GM12891 (cell line): ENCODE measurements at regions not wholly inside any gene's neighbourhood (a gene's known extent, or its start where the extent isn't known, plus 50 kb on each side); places are given as distances from the start of the nearest gene placed in this dataset.
"Not testable (repeated sequence)": the region's sequence is repeated elsewhere in the genome, so short reads cannot be mapped to it uniquely, and the experiment has no call there.

Experiments
- DNase-seq: peaks from one replicate; pipeline ENCODE4 v3.0.0; 2011; ENCODE audit warnings: low spot score; ENCODE audit not compliant: insufficient read length
- FAIRE-seq: peaks from 2 replicates; lab custom pipeline; 2011; peaks lifted over from hg19 to GRCh38; lab: Jason Lieb, UNC
- PAX5 ChIP-seq: IDR thresholded peaks from 2 replicates; pipeline ENCODE4 v1.6.1; 2011; ENCODE audit warnings: low read length, moderate library complexity, mild to moderate bottlenecking; ENCODE audit not compliant: insufficient read depth, severe bottlenecking
- POLR2A ChIP-seq: IDR thresholded peaks from 2 replicates; pipeline ENCODE4 v1.6.1; 2011; ENCODE audit warnings: low read depth, low read length, control low read depth
- POLR2AphosphoS5 ChIP-seq: IDR thresholded peaks from 2 replicates; pipeline ENCODE4 v1.6.1; 2011; ENCODE audit warnings: low read depth, low read length, control low read depth
- POU2F2 ChIP-seq: IDR thresholded peaks from 2 replicates; pipeline ENCODE4 v1.6.1; 2011; ENCODE audit warnings: low read depth, mild to moderate bottlenecking, control low read depth, low read length, moderate library complexity
- SPI1 ChIP-seq: IDR thresholded peaks from 2 replicates; pipeline ENCODE4 v1.6.1; 2011; ENCODE audit warnings: low read depth, low read length, control low read depth
- TAF1 ChIP-seq: IDR thresholded peaks from 2 replicates; pipeline ENCODE4 v1.6.1; 2011; ENCODE audit warnings: low read depth, low read length, control low read depth

DNA sequence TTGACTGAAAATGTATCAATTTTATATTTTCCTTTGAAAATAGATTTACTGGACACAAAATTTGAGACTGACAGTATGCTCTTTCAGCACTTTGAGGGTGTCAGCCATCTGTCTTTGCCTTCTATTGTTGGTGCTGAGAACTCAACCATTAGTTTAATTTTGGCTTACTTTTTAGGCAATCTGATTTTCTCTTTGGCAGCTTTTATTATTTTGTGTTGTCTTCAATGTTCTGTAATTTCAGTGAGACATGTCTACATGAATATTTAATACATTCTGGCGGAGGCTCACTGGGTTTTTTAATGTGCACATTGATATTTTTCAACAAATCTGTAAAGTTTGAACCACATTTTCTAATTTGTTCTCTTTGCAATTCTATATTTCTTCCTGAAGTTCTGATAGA, 648.6 kb downstream of the C6orf118 start:
- TF ChIP-seq PAX5 (no peak), POU2F2 (no peak), POLR2A (no peak)
- DNase-seq (no peak), FAIRE-seq (no peak)

DNA sequence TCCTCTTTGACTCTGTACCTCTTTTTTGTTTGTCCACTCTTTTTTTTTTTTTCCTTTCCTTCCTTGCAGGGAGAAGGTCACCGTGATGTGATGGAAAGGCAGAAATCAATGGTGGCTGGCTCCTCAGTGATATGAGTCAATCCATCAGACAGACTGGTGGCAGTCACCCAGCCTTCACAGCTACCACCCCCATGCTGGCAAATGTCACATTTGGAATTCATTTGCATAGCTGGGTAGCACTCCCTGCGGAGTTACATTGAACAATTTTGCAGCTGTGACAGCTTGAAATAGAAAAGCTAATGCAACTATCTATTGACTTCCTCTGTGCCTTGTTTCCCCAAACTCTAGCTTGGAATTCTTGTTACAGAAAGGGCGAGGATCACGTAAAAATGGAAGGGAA, 668.4 kb downstream of the C6orf118 start:
- TF ChIP-seq POLR2A (no peak), SPI1 (no peak), POLR2AphosphoS5 (no peak), POU2F2 (no peak), TAF1 (no peak), PAX5 (no peak)
- DNase-seq (no peak), FAIRE-seq (no peak)

DNA sequence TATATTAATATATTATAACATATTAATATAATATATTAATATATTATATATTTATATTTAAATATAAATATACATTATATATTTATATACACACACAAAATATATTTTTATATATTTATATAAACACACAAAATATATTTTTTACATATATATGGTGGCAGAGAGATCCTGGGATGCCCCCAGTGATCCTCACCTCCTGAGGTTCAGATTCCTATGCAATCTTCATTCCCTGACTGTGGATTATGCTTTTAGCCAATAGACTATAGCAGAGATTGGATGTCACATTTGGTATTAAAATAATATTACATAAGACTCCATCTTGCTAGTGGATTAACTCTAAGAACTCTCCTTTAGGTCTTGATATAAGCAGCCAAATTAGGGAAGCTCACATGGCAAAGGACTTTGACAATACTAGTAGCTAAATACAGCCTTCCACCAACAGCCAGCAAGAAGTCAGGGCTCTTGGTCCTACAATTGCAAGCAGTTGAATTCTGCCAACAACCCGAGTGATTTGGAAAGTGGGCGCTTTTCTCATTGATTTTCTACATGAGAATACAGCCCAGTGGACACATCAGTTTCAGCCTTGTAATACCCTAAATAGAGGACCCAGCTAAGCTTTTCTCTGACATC, 681.0 kb downstream of the C6orf118 start:
- no peak for DNase-seq
- no peak for FAIRE-seq
- TF ChIP-seq SPI1: no peak
- no peak for TF ChIP-seq POU2F2
- no peak for TF ChIP-seq POLR2A
- TF ChIP-seq PAX5: no peak
- no peak for TF ChIP-seq POLR2AphosphoS5
- TF ChIP-seq TAF1: no peak

DNA sequence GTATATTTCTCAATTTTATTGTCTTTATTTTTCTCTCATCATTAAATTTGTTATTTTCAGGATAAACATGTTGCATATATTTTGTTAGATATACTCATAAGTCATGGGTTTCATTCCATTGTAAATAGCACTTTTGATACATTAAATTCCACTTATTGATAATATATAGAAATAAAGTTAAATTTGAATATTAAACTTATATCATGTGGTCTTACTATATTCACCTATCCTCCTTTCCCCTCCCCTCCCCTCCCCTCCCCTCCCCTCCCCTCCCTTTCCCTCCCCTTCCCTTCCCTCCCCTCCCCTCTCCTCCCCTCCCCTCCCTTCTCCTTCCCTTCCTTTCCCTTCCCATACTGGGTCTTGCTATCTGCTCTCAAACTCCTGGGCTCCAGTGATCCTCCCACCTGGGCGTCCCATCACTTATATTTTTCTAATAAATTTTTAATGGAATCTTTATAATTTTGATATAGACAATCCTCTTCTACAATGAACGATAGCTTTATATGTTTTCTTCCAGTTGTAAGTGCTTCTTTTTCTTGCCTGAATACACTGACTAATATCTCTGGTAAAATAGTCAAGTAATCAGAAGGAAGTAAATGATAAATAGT, 692.4 kb downstream of the C6orf118 start:
- TF ChIP-seq SPI1 (no peak), PAX5 (no peak), POU2F2 (no peak), POLR2A (no peak), POLR2AphosphoS5 (no peak), TAF1 (no peak)
- no peak for DNase-seq
- FAIRE-seq: no peak

DNA sequence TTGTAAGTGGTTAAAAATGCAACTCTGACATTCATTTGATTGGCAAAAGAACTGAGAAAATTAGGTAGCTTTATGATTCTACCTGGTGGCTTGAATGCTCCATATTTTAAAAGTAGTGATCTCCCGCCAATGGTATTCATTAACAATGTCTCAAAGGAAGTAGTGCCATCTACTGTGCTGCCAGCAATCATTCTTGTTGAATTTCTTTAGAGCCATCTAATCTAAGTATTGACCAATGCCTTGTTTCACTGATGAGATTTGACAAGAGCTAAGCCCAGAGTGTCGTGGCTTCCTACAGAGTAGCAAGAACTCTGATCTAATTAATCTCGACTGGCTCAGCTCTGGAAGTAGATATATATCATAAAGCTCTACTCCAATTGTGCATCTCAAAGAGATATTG, 696.7 kb downstream of the C6orf118 start:
- no peak for FAIRE-seq
- TF ChIP-seq SPI1: no peak
- no peak for DNase-seq

DNA sequence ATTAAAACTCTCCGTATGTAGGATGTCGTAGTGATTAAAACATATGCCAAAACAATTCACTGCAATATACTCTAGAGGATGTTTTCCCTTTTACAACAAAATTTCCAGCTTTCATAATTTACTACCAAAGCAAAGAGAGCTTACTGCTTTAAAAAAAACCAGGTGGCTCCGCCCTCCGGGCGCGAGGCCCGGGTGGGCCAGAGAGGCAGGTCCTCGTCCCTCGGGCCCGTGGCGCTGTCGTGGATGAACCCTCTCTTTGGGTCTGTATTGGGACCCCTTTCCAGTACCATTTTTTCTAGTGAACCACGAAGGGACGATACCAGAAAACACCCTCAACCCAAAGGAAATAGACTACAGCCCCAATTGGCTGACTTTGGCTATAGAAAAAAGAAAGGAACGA, 698.5 kb downstream of the C6orf118 start:
- not testable (repeated sequence) for DNase-seq
- FAIRE-seq: peak; percentile 95

DNA sequence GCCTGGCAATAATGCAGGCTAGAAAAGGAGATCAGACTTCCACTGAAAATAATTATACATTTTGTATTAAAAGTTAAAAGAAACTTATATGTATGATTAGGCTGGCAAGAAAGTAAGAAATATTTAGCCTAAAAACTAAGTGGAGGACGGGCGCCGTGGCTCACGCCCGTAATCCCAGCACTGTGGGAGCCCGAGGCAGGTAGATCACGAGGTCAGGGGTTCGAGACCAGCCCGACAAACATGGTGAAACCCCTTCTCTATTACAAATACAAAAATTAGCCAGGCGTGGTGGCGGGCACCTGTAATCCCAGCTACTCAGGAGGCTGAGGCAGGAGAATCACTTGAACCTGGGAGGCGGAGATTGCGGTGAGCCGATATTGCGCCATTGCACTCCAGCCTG, 707.0 kb downstream of the C6orf118 start:
- FAIRE-seq, DNase-seq: not testable (repeated sequence)

DNA sequence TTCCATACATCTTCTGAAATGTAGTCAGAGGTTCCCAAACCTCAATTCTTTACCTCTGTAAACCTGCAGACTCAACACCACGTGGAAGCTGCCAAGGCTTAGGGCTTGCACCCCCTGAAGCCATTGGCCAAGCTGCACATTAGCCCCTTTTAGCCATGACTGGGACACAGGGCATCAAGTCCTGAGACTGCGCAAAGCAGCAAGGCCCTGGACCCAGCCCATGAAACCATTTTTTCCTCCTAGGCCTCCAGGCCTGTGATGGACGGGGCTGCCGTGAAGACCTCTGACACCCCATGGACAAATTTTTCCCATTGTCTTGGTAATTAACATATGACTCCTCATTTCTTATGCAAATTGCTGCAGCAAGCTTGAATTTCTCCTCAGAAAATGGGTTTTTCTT, 727.8 kb downstream of the C6orf118 start:
- DNase-seq (no peak), FAIRE-seq (no peak)
- TF ChIP-seq POLR2AphosphoS5: no peak
- no peak for TF ChIP-seq TAF1
- TF ChIP-seq SPI1: no peak
- TF ChIP-seq POLR2A: no peak
- no peak for TF ChIP-seq PAX5
- no peak for TF ChIP-seq POU2F2

DNA sequence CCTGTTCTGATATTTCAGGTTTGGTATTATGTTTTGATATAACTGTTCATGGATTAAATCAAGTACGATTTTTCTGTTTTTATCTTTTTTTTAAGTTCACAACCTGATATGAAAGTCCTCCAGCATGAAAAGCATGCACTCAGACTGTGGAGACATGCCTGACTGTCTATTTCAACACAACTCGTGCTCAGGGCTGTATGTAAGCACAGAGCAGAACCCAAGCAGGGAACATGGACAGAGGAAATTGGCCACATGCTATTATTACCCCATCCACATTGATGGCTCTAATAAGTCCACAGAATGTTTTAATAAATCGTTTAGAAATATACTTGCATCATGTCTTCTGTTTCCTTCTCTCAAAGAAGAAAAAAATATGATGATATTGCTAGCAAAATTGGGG, 730.4 kb downstream of the C6orf118 start:
- no peak for FAIRE-seq
- DNase-seq: no peak

DNA sequence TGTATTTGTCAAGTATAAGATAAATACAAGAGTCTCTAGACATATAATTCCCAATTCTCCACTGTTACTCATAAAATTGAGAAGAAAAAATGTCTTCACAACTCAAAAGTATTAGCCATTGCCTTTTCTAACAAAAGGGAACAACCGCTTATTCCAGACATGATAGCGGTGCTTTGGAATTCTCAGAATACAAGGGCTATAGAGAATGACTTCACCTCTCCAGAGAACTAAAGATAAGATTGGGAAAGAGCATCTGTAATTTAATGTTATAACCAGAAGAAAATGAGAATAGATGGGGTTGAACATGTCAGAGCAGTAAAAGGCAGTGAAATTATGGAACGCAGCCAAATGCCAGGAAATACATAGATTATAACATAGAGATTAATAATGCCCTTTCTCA, 730.8 kb downstream of the C6orf118 start:
- DNase-seq (no peak), FAIRE-seq (no peak)
- TF ChIP-seq POLR2AphosphoS5 (no peak), POU2F2 (no peak), SPI1 (no peak), POLR2A (no peak), TAF1 (no peak), PAX5 (no peak)

More for the DNA sequence above, 730.4 kb downstream of the C6orf118 start:
- TF ChIP-seq POLR2A: no peak
- TF ChIP-seq POLR2AphosphoS5: no peak
- no peak for TF ChIP-seq PAX5
- TF ChIP-seq TAF1: no peak
- no peak for TF ChIP-seq SPI1
- TF ChIP-seq POU2F2: no peak

DNA sequence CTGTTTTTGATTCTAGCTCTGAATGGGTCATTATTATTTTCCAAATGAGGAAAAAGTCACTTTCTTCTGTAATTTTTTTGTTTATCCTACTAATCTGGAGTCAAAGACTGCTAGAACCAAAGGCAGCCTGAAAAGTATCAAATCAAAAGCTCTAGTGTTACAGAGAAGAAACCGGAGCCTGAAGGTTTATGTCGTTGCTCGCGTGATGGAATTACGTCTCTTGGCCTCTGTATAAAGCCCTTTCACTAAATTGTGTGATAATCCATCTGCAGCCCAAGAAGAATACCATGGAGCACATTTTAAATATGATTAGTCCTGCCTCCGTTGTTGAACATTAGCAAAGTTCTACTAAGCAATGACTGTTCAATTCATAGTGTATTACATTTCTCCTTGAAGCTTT, 738.6 kb downstream of the C6orf118 start:
- TF ChIP-seq POLR2A: no peak
- no peak for TF ChIP-seq PAX5
- no peak for TF ChIP-seq TAF1
- TF ChIP-seq POU2F2: no peak
- TF ChIP-seq SPI1: no peak
- FAIRE-seq (no peak), DNase-seq (no peak)
